HCT116 (cell line): ENCODE measurements at regions not wholly inside any gene's neighbourhood (a gene's known extent, or its start where the extent isn't known, plus 50 kb on each side); places are given as distances from the start of the nearest gene placed in this dataset.

Source experiments
- ATAC-seq: fragments of 200-7000 bp; cut with Tn5 transposase; 2 replicates; pipeline ENCODE4 v1.9.1; 2020; ENCODE audit warnings: mild to moderate bottlenecking, moderate library complexity
- BruUV-seq: library from RNA; stranded (reverse); fragments of 400-500 nt; replicated peaks from 2 replicates; lab custom pipeline; 2021; lab: Mats Ljungman, UMichigan
- CTCF ChIA-PET: fragments of 300-600 bp; sonication (Branson Sonifier 250); formaldehyde crosslinking; loops from one replicate; lab custom pipeline; 2021; ENCODE audit warnings: antibody characterized with exemption; lab: Charles Lee
- POLR2A ChIA-PET: fragments of 300-600, 350-600 bp; sonication (Branson Sonifier 250); formaldehyde crosslinking; loops from one replicate; lab custom pipeline; 2021; ENCODE audit warnings: antibody characterized with exemption; lab: Charles Lee
- RAD21 ChIA-PET, 2 experiments: fragments of 300-600 bp; sonication (Branson Sonifier 250); formaldehyde crosslinking; loops; one replicate each; lab custom pipeline; 2023; ENCODE audit warnings: low total read pairs in 2 of 2; ENCODE audit not compliant: uncharacterized antibody in 2 of 2, unreplicated experiment in 2 of 2, low non-redundant PET in 1 of 2; lab: Charles Lee
- DNase-seq: peaks from one replicate; pipeline ENCODE4 v3.0.0-alpha.2; 2010; ENCODE audit warnings: low read depth, low spot score
- H2AFZ ChIP-seq: fragments of 200-600 bp; shearing (Covaris generic), sonication (generic); 2 replicates; pipeline ENCODE4 v1.6.1; 2017; ENCODE audit warnings: low read depth, mixed run types, mixed read lengths, antibody characterized with exemption, low read length; ENCODE audit not compliant: poor library complexity, severe bottlenecking
- H3K27ac ChIP-seq: 2 replicates; pipeline ENCODE4 v1.5.1; 2012; ENCODE audit warnings: low read depth, low read length
- H3K27me3 ChIP-seq: fragments of 200-600 bp; sonication (generic); 2 replicates; pipeline ENCODE4 v1.6.1; 2016; ENCODE audit warnings: mixed run types, low read length, mixed read lengths; ENCODE audit not compliant: insufficient read depth
- H3K36me3 ChIP-seq, 2 experiments: fragments of 200-500 bp in 1 of 2; fragments of 200-600 bp in 1 of 2; sonication (Bioruptor generic) in 1 of 2; sonication (generic) in 1 of 2; 2 replicates each; pipeline versions ENCODE4 v1.5.1 to v1.6.1; 2014 to 2016; ENCODE audit warnings: low read length in 2 of 2, inconsistent platforms in 1 of 2, mixed read lengths in 1 of 2, mixed run types in 1 of 2; ENCODE audit not compliant: insufficient read depth in 2 of 2, control insufficient read depth in 1 of 2
- H3K4me1 ChIP-seq, 2 experiments: fragments of 200-600 bp in 1 of 2; sonication (generic) in 1 of 2; 2 replicates each; pipeline versions ENCODE4 v1.5.1 to v1.6.1; 2012 to 2017; ENCODE audit warnings: low read length in 2 of 2, inconsistent platforms in 1 of 2, mild to moderate bottlenecking in 1 of 2, mixed read lengths in 1 of 2, mixed run types in 1 of 2, moderate library complexity in 1 of 2; ENCODE audit not compliant: insufficient read depth in 2 of 2, control insufficient read depth in 1 of 2
- H3K4me2 ChIP-seq: fragments of 200-600 bp; sonication (generic); 2 replicates; pipeline ENCODE4 v1.6.1; 2017; ENCODE audit warnings: mixed run types, low read length, mixed read lengths
- H3K4me3 ChIP-seq, 2 experiments: fragments of 200-600 bp in 1 of 2; sonication (generic) in 1 of 2; replicated peaks in 1 of 2; 2 replicates each; pipeline ENCODE4 v1.5.1; 2011 to 2016; ENCODE audit warnings: low read length in 2 of 2, control low read depth in 1 of 2, low read depth in 1 of 2, mild to moderate bottlenecking in 1 of 2, mixed read lengths in 1 of 2, mixed run types in 1 of 2
- H3K79me2 ChIP-seq: fragments of 200-600 bp; sonication (generic); 2 replicates; pipeline ENCODE4 v1.6.1; 2017; ENCODE audit warnings: mild to moderate bottlenecking, mixed run types, low read length, moderate library complexity, mixed read lengths; ENCODE audit not compliant: insufficient read depth
- H3K9ac ChIP-seq: fragments of 200-600 bp; sonication (generic); 2 replicates; pipeline ENCODE4 v1.6.1; 2016; ENCODE audit warnings: low read length, mixed read lengths
- H3K9me2 ChIP-seq: fragments of 200-600 bp; sonication (generic), shearing (Covaris generic); 2 replicates; pipeline ENCODE4 v1.6.1; 2017; ENCODE audit warnings: mixed run types, mild to moderate bottlenecking, moderate library complexity; ENCODE audit not compliant: insufficient read depth
- H3K9me3 ChIP-seq, 2 experiments: fragments of 200-500 bp in 1 of 2; fragments of 200-600 bp in 1 of 2; sonication (Bioruptor generic) in 1 of 2; sonication (generic) in 1 of 2; 2 replicates each; pipeline ENCODE4 v1.6.1; 2014 to 2017; ENCODE audit warnings: low read length in 2 of 2, mixed read lengths in 2 of 2, inconsistent platforms in 1 of 2, low read depth in 1 of 2, mild to moderate bottlenecking in 1 of 2, mixed run types in 1 of 2, moderate library complexity in 1 of 2; ENCODE audit not compliant: control insufficient read depth in 1 of 2, insufficient read depth in 1 of 2
- H4K20me1 ChIP-seq: fragments of 200-600 bp; sonication (generic), shearing (Covaris generic); 2 replicates; pipeline ENCODE4 v1.6.1; 2017; ENCODE audit warnings: mixed run types, mild to moderate bottlenecking, moderate library complexity; ENCODE audit not compliant: insufficient read depth
- CBX3 ChIP-seq: IDR thresholded peaks from 2 replicates; pipeline ENCODE4 v1.6.1; 2012; ENCODE audit warnings: low read depth
- ELF1 ChIP-seq: IDR thresholded peaks from 2 replicates; pipeline ENCODE4 v1.6.1; 2012; ENCODE audit warnings: low read depth, borderline replicate concordance
- EZH2phosphoT487 ChIP-seq: fragments of 200-600 bp; IDR thresholded peaks from 2 replicates; pipeline ENCODE4 v1.6.1; 2018; ENCODE audit warnings: antibody characterized with exemption, borderline replicate concordance
- FOSL1 ChIP-seq: IDR thresholded peaks from 2 replicates; pipeline ENCODE4 v1.6.1; 2012; ENCODE audit warnings: low read depth
- JUND ChIP-seq: IDR thresholded peaks from 2 replicates; pipeline ENCODE4 v1.6.1; 2012
- POLR2A ChIP-seq: IDR thresholded peaks from 2 replicates; pipeline ENCODE4 v1.7.0; 2011; ENCODE audit warnings: borderline replicate concordance; ENCODE audit not compliant: insufficient read depth, insufficient read length; ENCODE audit errors: extremely low read depth
- RAD21 ChIP-seq: IDR thresholded peaks from 2 replicates; pipeline ENCODE4 v1.6.1; 2012; ENCODE audit warnings: low read depth, mild to moderate bottlenecking
- SIN3A ChIP-seq: IDR thresholded peaks from 2 replicates; pipeline ENCODE4 v1.6.1; 2012; ENCODE audit warnings: low read depth
- ZFX ChIP-seq: fragments of 450-650 bp; IDR thresholded peaks from 2 replicates; pipeline ENCODE4 v1.6.1; 2017
- ZNF274 ChIP-seq: fragments of 200-500 bp; sonication (Bioruptor generic); IDR thresholded peaks from 2 replicates; pipeline ENCODE4 v1.6.1; 2014; ENCODE audit warnings: mild to moderate bottlenecking, low read depth, low read length, inconsistent platforms
- intact Hi-C: fragments of 100-400 bp; cut with micrococcal nuclease; formaldehyde crosslinking; loops from 2 replicates; pipeline ENCODE4 v1.10.0; 2022

- Histone ChIP-seq H4K20me1 (no peaks in the 10 kb centered on the region), H3K9me3 (no peaks in the 10 kb centered on the region), H3K27ac (no peak overlapping the region), H3K4me2 (no peak overlapping the region), H3K36me3 (no peaks in the 10 kb centered on the region), H3K4me1 (no peaks in the 10 kb centered on the region), H3K27me3 (no peaks in the 10 kb centered on the region), H3K9me2 (no peaks in the 10 kb centered on the region), H3K9ac (no peak overlapping the region), H2AFZ (no peak overlapping the region), H3K4me3 (no peak overlapping the region), H3K79me2 (no peaks in the 10 kb centered on the region)
- no peak for TF ChIP-seq FOSL1
- intact Hi-C loops, result loop anchor here (10.0 kb wide), 2 partner anchors 176 to 366 kb away; no protein-coding TSS in a partner anchor
- ChIA-PET CTCF (no interaction called here), POLR2A (no interaction called here), RAD21 (no interaction called here)
- no peak for DNase-seq
- no peak for ATAC-seq
- BruUV-seq, result no TSS peak
Observed at GRCh38 chr4:128560754-128561495, 248.6 kb upstream of the JADE1 start.

- RAD21 ChIA-PET, result no interaction called here
- intact Hi-C loops, result no loop called here
Observed at GRCh38 chr4:128558896-128559679, 250.4 kb upstream of the JADE1 start.

More at GRCh38 chr4:128558896-128559679, 250.4 kb upstream of the JADE1 start:
- H3K36me3 ChIP-seq, result no peaks in the 10 kb centered on the region
- no peaks in the 10 kb centered on the region for H3K9me2 ChIP-seq
- ATAC-seq, result no peak
- peaks cover 1 to 2% of the 10 kb centered on the region in 2 experiments; a peak in 2 of 4 replicates for H3K4me1 ChIP-seq
- no peaks in the 10 kb centered on the region for H3K9me3 ChIP-seq
- TF ChIP-seq SIN3A (no peak), ELF1 (no peak), POLR2A (no peak), EZH2phosphoT487 (no peak), RAD21 (no peak), CBX3 (no peak), ZNF274 (no peak), ZFX (no peak), JUND (no peak)
- TF ChIP-seq, all 23 proteins: peak for 0
- no peak overlapping the region for H2AFZ ChIP-seq
- ChIA-PET POLR2A (no interaction called here), CTCF (interaction anchor here (1.9 kb wide), 1 partner anchor 16 kb away, joined by 4 read pairs; no protein-coding TSS in a partner anchor)
- H4K20me1 ChIP-seq, result no peaks in the 10 kb centered on the region
- no peak overlapping the region for H3K4me2 ChIP-seq
- no peaks in the 10 kb centered on the region for H3K27me3 ChIP-seq
- no peaks in the 10 kb centered on the region for H3K79me2 ChIP-seq
- DNase-seq, result no peak
- no TSS peak for BruUV-seq
- H3K27ac ChIP-seq, result no peak overlapping the region
- H3K9ac ChIP-seq, result no peak overlapping the region
- no peak overlapping the region for H3K4me3 ChIP-seq
